ENCODE measurements at regions not wholly inside any gene's neighbourhood (a gene's known extent, or its start where the extent isn't known, plus 50 kb on each side); places are given as distances from the start of the nearest gene placed in this dataset.

DNA sequence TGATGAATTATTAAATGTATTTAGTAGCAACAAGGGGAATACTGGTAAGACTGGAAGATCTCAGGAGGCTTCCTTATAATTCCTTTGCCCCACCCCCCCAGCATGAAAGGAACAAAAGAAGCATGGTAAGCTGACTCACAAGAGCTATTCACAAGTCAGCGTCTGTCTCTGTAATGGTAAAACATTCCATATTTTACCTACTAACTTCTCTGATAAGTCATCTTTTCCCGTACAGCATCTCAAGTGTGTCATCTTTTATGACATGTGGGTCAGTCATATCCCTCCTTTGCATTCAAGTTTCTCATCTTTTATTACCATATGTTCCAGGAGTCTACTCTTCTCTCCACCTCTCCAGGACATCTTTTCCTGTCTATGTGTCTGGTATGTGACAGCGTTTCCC lies 241.3 kb downstream of the PLA2G4A start:
- TF ChIP-seq, protein P1, sequence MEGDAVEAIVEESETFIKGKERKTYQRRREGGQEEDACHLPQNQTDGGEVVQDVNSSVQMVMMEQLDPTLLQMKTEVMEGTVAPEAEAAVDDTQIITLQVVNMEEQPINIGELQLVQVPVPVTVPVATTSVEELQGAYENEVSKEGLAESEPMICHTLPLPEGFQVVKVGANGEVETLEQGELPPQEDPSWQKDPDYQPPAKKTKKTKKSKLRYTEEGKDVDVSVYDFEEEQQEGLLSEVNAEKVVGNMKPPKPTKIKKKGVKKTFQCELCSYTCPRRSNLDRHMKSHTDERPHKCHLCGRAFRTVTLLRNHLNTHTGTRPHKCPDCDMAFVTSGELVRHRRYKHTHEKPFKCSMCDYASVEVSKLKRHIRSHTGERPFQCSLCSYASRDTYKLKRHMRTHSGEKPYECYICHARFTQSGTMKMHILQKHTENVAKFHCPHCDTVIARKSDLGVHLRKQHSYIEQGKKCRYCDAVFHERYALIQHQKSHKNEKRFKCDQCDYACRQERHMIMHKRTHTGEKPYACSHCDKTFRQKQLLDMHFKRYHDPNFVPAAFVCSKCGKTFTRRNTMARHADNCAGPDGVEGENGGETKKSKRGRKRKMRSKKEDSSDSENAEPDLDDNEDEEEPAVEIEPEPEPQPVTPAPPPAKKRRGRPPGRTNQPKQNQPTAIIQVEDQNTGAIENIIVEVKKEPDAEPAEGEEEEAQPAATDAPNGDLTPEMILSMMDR (IDR thresholded peaks at IDR 0.05; ENCODE audit: low read length) = no peak
- no peak for TF ChIP-seq EZH2 (IDR thresholded peaks at IDR 0.05; ENCODE audit: borderline replicate concordance, low read length)
